ENCODE measurements at regions not wholly inside any gene's neighbourhood (a gene's known extent, or its start where the extent isn't known, plus 50 kb on each side); places are given as distances from the start of the nearest gene placed in this dataset.

DNA sequence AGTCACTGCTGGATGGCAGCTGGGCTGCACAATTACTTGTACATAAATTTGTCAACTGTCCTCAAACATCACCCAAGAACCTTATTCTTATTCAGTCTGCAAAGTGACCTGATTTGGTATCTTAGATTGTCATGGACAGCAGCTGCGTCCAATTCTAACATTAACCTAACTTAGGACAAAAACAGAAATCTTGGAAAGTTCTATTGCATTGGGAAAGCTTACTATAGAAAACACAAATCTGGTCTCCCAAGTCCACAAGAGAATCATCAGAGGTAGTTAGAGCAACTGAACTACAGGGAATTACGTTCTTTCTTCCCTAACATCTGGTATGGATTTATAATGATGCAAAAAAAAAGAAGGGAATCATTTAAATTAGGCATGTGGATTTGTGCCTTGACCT is 283.9 kb downstream of the NR2F1-AS1 start:
- no peaks in the 10 kb centered on the region for H3K4me1 ChIP-seq (ENCODE audit: low read length)
- no peaks in the 10 kb centered on the region for H3K79me2 ChIP-seq (ENCODE audit: low read length)
- H3K9ac ChIP-seq (ENCODE audit: low read length), result no peak overlapping the region
- no peak overlapping the region for H3K4me3 ChIP-seq (ENCODE audit: low read length)
- H3K27ac ChIP-seq (ENCODE audit: low read length), result no peak overlapping the region
- no peak overlapping the region for H3K4me2 ChIP-seq (ENCODE audit: low read length)
- no peaks in the 10 kb centered on the region for H4K20me1 ChIP-seq (ENCODE audit: insufficient read depth, low read length)
- TF ChIP-seq, protein P1, sequence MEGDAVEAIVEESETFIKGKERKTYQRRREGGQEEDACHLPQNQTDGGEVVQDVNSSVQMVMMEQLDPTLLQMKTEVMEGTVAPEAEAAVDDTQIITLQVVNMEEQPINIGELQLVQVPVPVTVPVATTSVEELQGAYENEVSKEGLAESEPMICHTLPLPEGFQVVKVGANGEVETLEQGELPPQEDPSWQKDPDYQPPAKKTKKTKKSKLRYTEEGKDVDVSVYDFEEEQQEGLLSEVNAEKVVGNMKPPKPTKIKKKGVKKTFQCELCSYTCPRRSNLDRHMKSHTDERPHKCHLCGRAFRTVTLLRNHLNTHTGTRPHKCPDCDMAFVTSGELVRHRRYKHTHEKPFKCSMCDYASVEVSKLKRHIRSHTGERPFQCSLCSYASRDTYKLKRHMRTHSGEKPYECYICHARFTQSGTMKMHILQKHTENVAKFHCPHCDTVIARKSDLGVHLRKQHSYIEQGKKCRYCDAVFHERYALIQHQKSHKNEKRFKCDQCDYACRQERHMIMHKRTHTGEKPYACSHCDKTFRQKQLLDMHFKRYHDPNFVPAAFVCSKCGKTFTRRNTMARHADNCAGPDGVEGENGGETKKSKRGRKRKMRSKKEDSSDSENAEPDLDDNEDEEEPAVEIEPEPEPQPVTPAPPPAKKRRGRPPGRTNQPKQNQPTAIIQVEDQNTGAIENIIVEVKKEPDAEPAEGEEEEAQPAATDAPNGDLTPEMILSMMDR (IDR thresholded peaks at IDR 0.05; ENCODE audit: low read depth, low read length), result no peak
- TF ChIP-seq EZH2phosphoT487 (IDR thresholded peaks at IDR 0.05; ENCODE audit: low read depth), result no peak
- H2AFZ ChIP-seq (ENCODE audit: low read depth, low read length), result no peak overlapping the region
- no peaks in the 10 kb centered on the region for H3K36me3 ChIP-seq (replicated peaks; ENCODE audit: low read depth, low read length)
- H3K27me3 ChIP-seq (ENCODE audit: low read depth, low read length), result no peaks in the 10 kb centered on the region
- H3K9me3 ChIP-seq (ENCODE audit: insufficient read depth, low read length), result no peaks in the 10 kb centered on the region

DNA sequence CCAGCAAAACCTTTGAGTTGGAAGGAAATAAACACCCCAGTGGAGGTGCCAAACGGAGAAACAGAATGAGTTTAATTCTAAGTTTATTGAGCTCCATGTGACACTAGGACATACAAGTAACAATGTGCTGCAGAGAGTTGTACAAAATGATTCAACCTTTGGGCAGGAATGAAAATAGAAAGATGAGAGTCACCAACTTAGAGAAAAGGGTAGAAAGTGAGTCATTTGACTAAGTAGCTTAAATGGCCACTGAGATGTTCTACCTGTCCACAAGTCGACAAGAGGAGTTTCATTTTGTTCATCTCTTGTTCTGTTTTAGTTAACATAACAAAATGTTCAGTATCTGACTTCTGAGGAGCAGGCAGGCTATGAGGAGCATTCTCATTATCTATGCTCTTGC is 284.7 kb downstream of the NR2F1-AS1 start:
- Histone ChIP-seq H3K27me3 (ENCODE audit: low read depth, low read length) (no peaks in the 10 kb centered on the region), H3K9me3 (ENCODE audit: insufficient read depth, low read length) (no peaks in the 10 kb centered on the region), H3K36me3 (replicated peaks; ENCODE audit: low read depth, low read length) (no peaks in the 10 kb centered on the region), H3K4me1 (ENCODE audit: low read length) (no peaks in the 10 kb centered on the region), H3K27ac (ENCODE audit: low read length) (no peak overlapping the region), H3K9ac (ENCODE audit: low read length) (no peak overlapping the region), H3K4me2 (ENCODE audit: low read length) (no peak overlapping the region), H2AFZ (ENCODE audit: low read depth, low read length) (no peak overlapping the region), H3K79me2 (ENCODE audit: low read length) (no peaks in the 10 kb centered on the region), H4K20me1 (ENCODE audit: insufficient read depth, low read length) (no peaks in the 10 kb centered on the region), H3K4me3 (ENCODE audit: low read length) (no peak overlapping the region)
- TF ChIP-seq, protein P1 (IDR thresholded peaks at IDR 0.05; ENCODE audit: low read depth, low read length), result no peak
- TF ChIP-seq EZH2phosphoT487 (IDR thresholded peaks at IDR 0.05; ENCODE audit: low read depth), result no peak

DNA sequence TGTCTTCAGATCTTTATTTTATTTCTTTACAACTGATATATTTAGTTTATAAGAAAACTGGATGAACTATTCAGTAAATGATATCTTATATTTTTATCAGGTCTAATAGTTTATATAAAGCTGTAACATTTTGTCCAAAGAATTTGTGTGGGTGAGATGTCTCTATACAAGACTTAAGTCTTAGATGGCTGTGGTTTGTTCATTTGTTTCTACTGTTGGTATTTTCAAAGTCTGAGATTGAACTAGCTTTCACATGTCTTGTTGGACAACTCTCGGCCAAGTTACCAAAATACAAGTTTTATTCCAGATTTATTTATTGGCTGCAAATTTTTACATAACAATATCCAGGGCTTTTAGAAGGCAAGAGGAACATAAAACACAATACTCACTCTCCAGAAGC is 286.0 kb downstream of the NR2F1-AS1 start:
- no peak overlapping the region for H3K4me2 ChIP-seq (ENCODE audit: low read length)
- no peak overlapping the region for H2AFZ ChIP-seq (ENCODE audit: low read depth, low read length)
- no peak overlapping the region for H3K27ac ChIP-seq (ENCODE audit: low read length)
- H3K36me3 ChIP-seq (replicated peaks; ENCODE audit: low read depth, low read length), result no peaks in the 10 kb centered on the region
- no peaks in the 10 kb centered on the region for H3K4me1 ChIP-seq (ENCODE audit: low read length)
- no peaks in the 10 kb centered on the region for H4K20me1 ChIP-seq (ENCODE audit: insufficient read depth, low read length)
- no peaks in the 10 kb centered on the region for H3K27me3 ChIP-seq (ENCODE audit: low read depth, low read length)
- H3K9me3 ChIP-seq (ENCODE audit: insufficient read depth, low read length), result no peaks in the 10 kb centered on the region
- no peaks in the 10 kb centered on the region for H3K79me2 ChIP-seq (ENCODE audit: low read length)
- H3K4me3 ChIP-seq (ENCODE audit: low read length), result no peak overlapping the region
- no peak overlapping the region for H3K9ac ChIP-seq (ENCODE audit: low read length)
- TF ChIP-seq EZH2phosphoT487 (IDR thresholded peaks at IDR 0.05; ENCODE audit: low read depth), result no peak
- TF ChIP-seq, protein P1 (IDR thresholded peaks at IDR 0.05; ENCODE audit: low read depth, low read length), result no peak

DNA sequence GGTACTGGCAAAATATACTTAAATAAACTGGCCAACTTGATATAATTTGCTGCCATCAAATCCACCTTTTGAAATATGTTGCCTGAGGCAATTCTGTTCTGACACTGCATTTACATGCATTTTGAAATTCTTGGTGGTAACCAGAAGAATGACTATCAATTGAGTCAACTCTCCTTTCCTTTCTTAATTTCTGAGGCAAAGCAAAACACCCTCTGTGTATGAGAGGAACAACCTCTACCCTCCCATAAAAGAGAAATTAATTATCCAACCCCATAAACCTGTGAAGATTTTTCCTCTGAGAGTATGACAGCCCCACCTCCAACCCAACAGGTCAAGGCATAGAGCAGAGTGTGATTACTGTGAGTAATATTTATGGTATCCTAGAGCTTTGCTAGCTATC is 286.8 kb downstream of the NR2F1-AS1 start:
- Histone ChIP-seq H3K36me3 (replicated peaks; ENCODE audit: low read depth, low read length) (no peaks in the 10 kb centered on the region), H3K9ac (ENCODE audit: low read length) (no peak overlapping the region), H2AFZ (ENCODE audit: low read depth, low read length) (no peak overlapping the region), H3K4me2 (ENCODE audit: low read length) (no peak overlapping the region), H3K79me2 (ENCODE audit: low read length) (no peaks in the 10 kb centered on the region), H3K4me3 (ENCODE audit: low read length) (no peak overlapping the region), H3K9me3 (ENCODE audit: insufficient read depth, low read length) (no peaks in the 10 kb centered on the region), H3K4me1 (ENCODE audit: low read length) (no peaks in the 10 kb centered on the region), H3K27me3 (ENCODE audit: low read depth, low read length) (no peaks in the 10 kb centered on the region), H4K20me1 (ENCODE audit: insufficient read depth, low read length) (no peaks in the 10 kb centered on the region), H3K27ac (ENCODE audit: low read length) (no peak overlapping the region)
- TF ChIP-seq, protein P1 (IDR thresholded peaks at IDR 0.05; ENCODE audit: low read depth, low read length), result no peak
- no peak for TF ChIP-seq EZH2phosphoT487 (IDR thresholded peaks at IDR 0.05; ENCODE audit: low read depth)

Data from OCI-LY3 (cell line).